SU-DHL-6 (cell line): ENCODE measurements at regions not wholly inside any gene's neighbourhood (a gene's known extent, or its start where the extent isn't known, plus 50 kb on each side); places are given as distances from the start of the nearest gene placed in this dataset.

Experiments
- CTCF ChIP-seq: fragments of 200-600 bp; sonication (generic); IDR thresholded peaks from one replicate; pipeline ENCODE4 v1.5.1; 2017; ENCODE audit warnings: antibody characterized with exemption, mild to moderate bottlenecking, low read length, moderate library complexity; ENCODE audit not compliant: insufficient read depth, poor library complexity, severe bottlenecking
- EZH2phosphoT487 ChIP-seq: fragments of 200-600 bp; sonication (generic), shearing (Covaris generic); conservative IDR thresholded peaks from 2 replicates; pipeline ENCODE4 v1.6.1; 2018; ENCODE audit warnings: mild to moderate bottlenecking, antibody characterized with exemption, low read length, moderate library complexity, mixed read lengths

GRCh38 chr5:123809594-123810221, 297.7 kb downstream of the CSNK1G3 start:
- TF ChIP-seq CTCF (no peak), EZH2phosphoT487 (no peak)
